ENCODE measurements at regions not wholly inside any gene's neighbourhood (a gene's known extent, or its start where the extent isn't known, plus 50 kb on each side); places are given as distances from the start of the nearest gene placed in this dataset.
"Not testable (repeated sequence)": the region's sequence is repeated elsewhere in the genome, so short reads cannot be mapped to it uniquely, and the experiment has no call there.

GRCh38 chr11:25824688-25825087 is 507.2 kb upstream of the ANO3 start:
- DNase-seq (ENCODE audit: low read depth, low spot score) (no peak), ATAC-seq (no peak)
- no peaks in the 10 kb centered on the region for H3K36me3 ChIP-seq (ENCODE audit: control insufficient read depth, insufficient read depth, low read length)
- no peak overlapping the region for H3K27ac ChIP-seq (ENCODE audit: low read length)
- no peaks in the 10 kb centered on the region for H3K27me3 ChIP-seq (ENCODE audit: control insufficient read depth, insufficient read depth, low read length)
- in situ Hi-C loops (cut with HindIII; ENCODE audit: low pct_unique_long_range_greater_than_20kb, low sequenced_read_pairs), result no loop called here
- no peaks in the 10 kb centered on the region for H3K9me3 ChIP-seq (ENCODE audit: control insufficient read depth, insufficient read depth, low read depth, low read length)
- no peak overlapping the region for H3K4me3 ChIP-seq (ENCODE audit: low read depth in 2 of 2, low read length in 2 of 2)
- H3K4me1 ChIP-seq (ENCODE audit: control insufficient read depth, insufficient read depth, low read length), result no peaks in the 10 kb centered on the region
- POLR2A ChIA-PET, result no interaction called here
- CTCF ChIA-PET, result no interaction called here
- intact Hi-C loops (cut with micrococcal nuclease; ENCODE audit: unreplicated experiment), result no loop called here
- no TSS peak for BruUV-seq (replicated peaks)
- TF ChIP-seq CTCF (IDR thresholded peaks at IDR 0.05) (no peak), SIN3A (IDR thresholded peaks at IDR 0.05; ENCODE audit: borderline replicate concordance, insufficient read depth, low read depth, low read length) (no peak), REST (IDR thresholded peaks at IDR 0.05; ENCODE audit: insufficient read depth in 1 of 2, low read depth in 2 of 2, low read length in 1 of 2) (no peak), POLR2AphosphoS5 (IDR thresholded peaks at IDR 0.05; ENCODE audit: low read depth, low read length) (no peak), TCF7L2 (IDR thresholded peaks at IDR 0.05; ENCODE audit: low read depth, low read length) (no peak)

GRCh38 chr11:25831485-25831884 is 500.4 kb upstream of the ANO3 start:
- H3K27ac ChIP-seq (ENCODE audit: low read length); intact Hi-C loops (cut with micrococcal nuclease; ENCODE audit: unreplicated experiment); H3K4me1 ChIP-seq (ENCODE audit: control insufficient read depth, insufficient read depth, low read length); H3K4me3 ChIP-seq (ENCODE audit: low read depth in 2 of 2, low read length in 2 of 2); ATAC-seq; H3K9me3 ChIP-seq (ENCODE audit: control insufficient read depth, insufficient read depth, low read depth, low read length); POLR2A ChIA-PET; in situ Hi-C loops (cut with HindIII; ENCODE audit: low pct_unique_long_range_greater_than_20kb, low sequenced_read_pairs); H3K27me3 ChIP-seq (ENCODE audit: control insufficient read depth, insufficient read depth, low read length); DNase-seq (ENCODE audit: low read depth, low spot score); BruUV-seq (replicated peaks); CTCF ChIA-PET; H3K36me3 ChIP-seq (ENCODE audit: control insufficient read depth, insufficient read depth, low read length): not testable (repeated sequence)

GRCh38 chr11:25838918-25839625 is 492.9 kb upstream of the ANO3 start:
- Histone ChIP-seq H3K4me3 (ENCODE audit: low read depth in 2 of 2, low read length in 2 of 2) (no peak overlapping the region), H3K36me3 (ENCODE audit: control insufficient read depth, insufficient read depth, low read length) (no peaks in the 10 kb centered on the region), H3K9me3 (ENCODE audit: control insufficient read depth, insufficient read depth, low read depth, low read length) (no peaks in the 10 kb centered on the region), H3K27ac (ENCODE audit: low read length) (no peak overlapping the region), H3K4me1 (ENCODE audit: control insufficient read depth, insufficient read depth, low read length) (no peaks in the 10 kb centered on the region), H3K27me3 (ENCODE audit: control insufficient read depth, insufficient read depth, low read length) (no peaks in the 10 kb centered on the region)
- intact Hi-C loops (cut with micrococcal nuclease; ENCODE audit: unreplicated experiment) (no loop called here), in situ Hi-C loops (cut with HindIII; ENCODE audit: low pct_unique_long_range_greater_than_20kb, low sequenced_read_pairs) (no loop called here)
- POLR2A ChIA-PET, result no interaction called here
- DNase-seq (ENCODE audit: low read depth, low spot score), result no peak
- CTCF ChIA-PET, result no interaction called here
- TF ChIP-seq POLR2AphosphoS5 (IDR thresholded peaks at IDR 0.05; ENCODE audit: low read depth, low read length), result no peak
- no peak for TF ChIP-seq CTCF (IDR thresholded peaks at IDR 0.05)
- no TSS peak for BruUV-seq (replicated peaks)
- ATAC-seq, result no peak
